ENCODE measurements at regions not wholly inside any gene's neighbourhood (a gene's known extent, or its start where the extent isn't known, plus 50 kb on each side); places are given as distances from the start of the nearest gene placed in this dataset.

DNA sequence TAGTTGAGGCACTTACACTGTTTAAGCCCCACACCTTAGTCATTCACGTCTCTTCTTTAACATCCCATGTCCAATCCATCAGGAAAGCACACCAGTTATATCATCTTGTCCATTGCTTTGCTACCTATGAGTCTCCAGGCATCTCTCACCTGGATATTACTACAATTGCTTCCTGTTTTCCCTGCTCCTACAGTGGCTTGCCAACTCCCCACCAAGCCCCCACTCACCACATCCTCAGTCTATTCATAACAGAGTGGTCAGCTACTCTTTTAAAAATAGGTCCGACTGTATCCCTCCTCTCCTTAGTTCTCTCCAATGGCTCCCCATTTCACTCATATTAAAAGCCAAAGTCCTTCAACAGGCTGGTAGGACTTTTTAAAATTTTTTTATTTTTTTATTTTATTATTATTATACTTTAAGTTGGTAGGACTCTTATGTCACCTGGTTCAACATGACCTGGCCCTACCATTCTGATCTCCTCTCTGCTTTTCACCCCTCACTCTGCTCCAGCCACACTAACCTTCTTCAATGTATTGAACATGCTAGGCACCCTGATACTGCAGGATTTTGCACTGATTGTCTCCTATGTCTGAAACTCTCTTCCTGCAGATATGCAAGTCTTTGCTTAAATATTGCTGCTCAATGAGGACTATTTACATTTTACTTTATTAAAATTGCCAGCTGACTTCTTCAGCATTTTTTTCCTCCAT, 253.2 kb downstream of the CYRIA start:
- Histone ChIP-seq H3K36me3 (ENCODE audit: control insufficient read depth in 2 of 2, insufficient read depth in 2 of 2, low read length in 1 of 2) (no peaks in the 10 kb centered on the region), H3K27me3 (ENCODE audit: control insufficient read depth in 1 of 2, insufficient read depth in 2 of 2, low read length in 2 of 2) (no peaks in the 10 kb centered on the region), H3K9me3 (ENCODE audit: control insufficient read depth in 2 of 2, insufficient read depth in 1 of 2, low read depth in 1 of 2, low read length in 1 of 2) (no peaks in the 10 kb centered on the region), H3K27ac (ENCODE audit: low read depth in 2 of 2, low read length in 1 of 2) (no peak overlapping the region), H3K4me1 (ENCODE audit: control insufficient read depth in 2 of 2, insufficient read depth in 2 of 2, low read length in 1 of 2) (no peaks in the 10 kb centered on the region), H3K4me3 (ENCODE audit: low read depth in 1 of 2, low read length in 2 of 2) (no peak overlapping the region)
- 87 to 90% methylated on average over 2 of the region's 2 CpGs for WGBS, 2 donors

GRCh38 chr2:16411788-16412187, 253.8 kb downstream of the CYRIA start:
- no peak overlapping the region for H3K27ac ChIP-seq (ENCODE audit: low read depth in 2 of 2, low read length in 1 of 2)
- H3K27me3 ChIP-seq (ENCODE audit: control insufficient read depth in 1 of 2, insufficient read depth in 2 of 2, low read length in 2 of 2): no peaks in the 10 kb centered on the region
- no peak overlapping the region for H3K4me3 ChIP-seq (ENCODE audit: low read depth in 1 of 2, low read length in 2 of 2)
- H3K9me3 ChIP-seq (ENCODE audit: control insufficient read depth in 2 of 2, insufficient read depth in 1 of 2, low read depth in 1 of 2, low read length in 1 of 2): no peaks in the 10 kb centered on the region
- no peaks in the 10 kb centered on the region for H3K4me1 ChIP-seq (ENCODE audit: control insufficient read depth in 2 of 2, insufficient read depth in 2 of 2, low read length in 1 of 2)
- WGBS, 2 donors: 91 to 93% methylated on average over 3 of the region's 3 CpGs
- H3K36me3 ChIP-seq (ENCODE audit: control insufficient read depth in 2 of 2, insufficient read depth in 2 of 2, low read length in 1 of 2): no peaks in the 10 kb centered on the region

- no peaks in the 10 kb centered on the region for H3K36me3 ChIP-seq (ENCODE audit: control insufficient read depth in 2 of 2, insufficient read depth in 2 of 2, low read length in 1 of 2)
- no peak overlapping the region for H3K27ac ChIP-seq (ENCODE audit: low read depth in 2 of 2, low read length in 1 of 2)
- no peaks in the 10 kb centered on the region for H3K9me3 ChIP-seq (ENCODE audit: control insufficient read depth in 2 of 2, insufficient read depth in 1 of 2, low read depth in 1 of 2, low read length in 1 of 2)
- 91 to 96% methylated on average over 3 of the region's 3 CpGs for WGBS, 2 donors
- no peaks in the 10 kb centered on the region for H3K27me3 ChIP-seq (ENCODE audit: control insufficient read depth in 1 of 2, insufficient read depth in 2 of 2, low read length in 2 of 2)
- no peak overlapping the region for H3K4me3 ChIP-seq (ENCODE audit: low read depth in 1 of 2, low read length in 2 of 2)
- H3K4me1 ChIP-seq (ENCODE audit: control insufficient read depth in 2 of 2, insufficient read depth in 2 of 2, low read length in 1 of 2): no peaks in the 10 kb centered on the region
These were observed 255.8 kb downstream of the CYRIA start for GRCh38 chr2:16409849-16410248.

DNA sequence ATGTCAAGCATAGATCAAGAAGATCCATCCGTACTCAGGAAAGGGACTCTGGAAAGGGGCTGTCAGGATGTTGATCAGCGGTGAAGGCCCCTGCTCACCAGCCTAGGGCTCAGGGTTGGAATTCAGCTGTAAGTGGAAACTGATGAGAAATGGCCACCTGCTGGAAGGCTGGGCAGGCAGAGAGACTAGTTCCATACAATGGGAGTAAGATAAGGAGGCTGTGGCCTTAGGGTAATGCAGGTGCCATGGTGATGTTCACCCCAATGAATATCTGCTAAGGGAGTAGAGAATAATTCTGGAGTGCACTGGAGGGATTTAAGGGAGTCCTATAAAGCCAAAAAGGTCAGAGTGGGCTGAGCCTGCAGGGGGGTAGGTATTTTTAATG, 256.6 kb downstream of the CYRIA start:
- no peaks in the 10 kb centered on the region for H3K36me3 ChIP-seq (ENCODE audit: control insufficient read depth in 2 of 2, insufficient read depth in 2 of 2, low read length in 1 of 2)
- no peaks in the 10 kb centered on the region for H3K27me3 ChIP-seq (ENCODE audit: control insufficient read depth in 1 of 2, insufficient read depth in 2 of 2, low read length in 2 of 2)
- no peaks in the 10 kb centered on the region for H3K9me3 ChIP-seq (ENCODE audit: control insufficient read depth in 2 of 2, insufficient read depth in 1 of 2, low read depth in 1 of 2, low read length in 1 of 2)
- no peaks in the 10 kb centered on the region for H3K4me1 ChIP-seq (ENCODE audit: control insufficient read depth in 2 of 2, insufficient read depth in 2 of 2, low read length in 1 of 2)
- H3K4me3 ChIP-seq (ENCODE audit: low read depth in 1 of 2, low read length in 2 of 2): no peak overlapping the region
- no peak overlapping the region for H3K27ac ChIP-seq (ENCODE audit: low read depth in 2 of 2, low read length in 1 of 2)
- WGBS, 2 donors: 68 to 92% methylated on average over 2 of the region's 2 CpGs

- no peaks in the 10 kb centered on the region for H3K36me3 ChIP-seq (ENCODE audit: control insufficient read depth in 2 of 2, insufficient read depth in 2 of 2, low read length in 1 of 2)
- WGBS, 2 donors: 68 to 70% methylated on average over 4 of the region's 4 CpGs
- H3K9me3 ChIP-seq (ENCODE audit: control insufficient read depth in 2 of 2, insufficient read depth in 1 of 2, low read depth in 1 of 2, low read length in 1 of 2): no peaks in the 10 kb centered on the region
- no peaks in the 10 kb centered on the region for H3K27me3 ChIP-seq (ENCODE audit: control insufficient read depth in 1 of 2, insufficient read depth in 2 of 2, low read length in 2 of 2)
- no peak overlapping the region for H3K27ac ChIP-seq (ENCODE audit: low read depth in 2 of 2, low read length in 1 of 2)
- H3K4me1 ChIP-seq (ENCODE audit: control insufficient read depth in 2 of 2, insufficient read depth in 2 of 2, low read length in 1 of 2): no peaks in the 10 kb centered on the region
- H3K4me3 ChIP-seq (ENCODE audit: low read depth in 1 of 2, low read length in 2 of 2): no peak overlapping the region
These were observed 257.2 kb downstream of the CYRIA start for GRCh38 chr2:16408331-16409005.

- H3K4me1 ChIP-seq (ENCODE audit: control insufficient read depth in 2 of 2, insufficient read depth in 2 of 2, low read length in 1 of 2): no peaks in the 10 kb centered on the region
- no peaks in the 10 kb centered on the region for H3K36me3 ChIP-seq (ENCODE audit: control insufficient read depth in 2 of 2, insufficient read depth in 2 of 2, low read length in 1 of 2)
- H3K27me3 ChIP-seq (ENCODE audit: control insufficient read depth in 1 of 2, insufficient read depth in 2 of 2, low read length in 2 of 2): no peaks in the 10 kb centered on the region
- H3K9me3 ChIP-seq (ENCODE audit: control insufficient read depth in 2 of 2, insufficient read depth in 1 of 2, low read depth in 1 of 2, low read length in 1 of 2): no peaks in the 10 kb centered on the region
- WGBS, 2 donors: 56 to 58% methylated on average over 10 of the region's 10 CpGs
- no peak overlapping the region for H3K27ac ChIP-seq (ENCODE audit: low read depth in 2 of 2, low read length in 1 of 2)
- H3K4me3 ChIP-seq (ENCODE audit: low read depth in 1 of 2, low read length in 2 of 2): no peak overlapping the region
These were observed 258.3 kb downstream of the CYRIA start for GRCh38 chr2:16407358-16407757.

GRCh38 chr2:16406496-16407289, 258.9 kb downstream of the CYRIA start:
- H3K27ac ChIP-seq (ENCODE audit: low read depth in 2 of 2, low read length in 1 of 2): no peak overlapping the region
- no peaks in the 10 kb centered on the region for H3K27me3 ChIP-seq (ENCODE audit: control insufficient read depth in 1 of 2, insufficient read depth in 2 of 2, low read length in 2 of 2)
- 67 to 69% methylated on average over 7 of the region's 7 CpGs for WGBS, 2 donors
- H3K4me1 ChIP-seq (ENCODE audit: control insufficient read depth in 2 of 2, insufficient read depth in 2 of 2, low read length in 1 of 2): no peaks in the 10 kb centered on the region
- H3K4me3 ChIP-seq (ENCODE audit: low read depth in 1 of 2, low read length in 2 of 2): no peak overlapping the region
- H3K9me3 ChIP-seq (ENCODE audit: control insufficient read depth in 2 of 2, insufficient read depth in 1 of 2, low read depth in 1 of 2, low read length in 1 of 2): no peaks in the 10 kb centered on the region
- no peaks in the 10 kb centered on the region for H3K36me3 ChIP-seq (ENCODE audit: control insufficient read depth in 2 of 2, insufficient read depth in 2 of 2, low read length in 1 of 2)

- Histone ChIP-seq H3K9me3 (ENCODE audit: control insufficient read depth in 2 of 2, insufficient read depth in 1 of 2, low read depth in 1 of 2, low read length in 1 of 2) (no peaks in the 10 kb centered on the region), H3K4me3 (ENCODE audit: low read depth in 1 of 2, low read length in 2 of 2) (no peak overlapping the region), H3K27me3 (ENCODE audit: control insufficient read depth in 1 of 2, insufficient read depth in 2 of 2, low read length in 2 of 2) (no peaks in the 10 kb centered on the region), H3K36me3 (ENCODE audit: control insufficient read depth in 2 of 2, insufficient read depth in 2 of 2, low read length in 1 of 2) (no peaks in the 10 kb centered on the region), H3K27ac (ENCODE audit: low read depth in 2 of 2, low read length in 1 of 2) (no peak overlapping the region), H3K4me1 (ENCODE audit: control insufficient read depth in 2 of 2, insufficient read depth in 2 of 2, low read length in 1 of 2) (no peaks in the 10 kb centered on the region)
- WGBS, 2 donors: 71 to 73% methylated on average over 3 of the region's 3 CpGs
These were observed 260.1 kb downstream of the CYRIA start for GRCh38 chr2:16405551-16405950.

DNA sequence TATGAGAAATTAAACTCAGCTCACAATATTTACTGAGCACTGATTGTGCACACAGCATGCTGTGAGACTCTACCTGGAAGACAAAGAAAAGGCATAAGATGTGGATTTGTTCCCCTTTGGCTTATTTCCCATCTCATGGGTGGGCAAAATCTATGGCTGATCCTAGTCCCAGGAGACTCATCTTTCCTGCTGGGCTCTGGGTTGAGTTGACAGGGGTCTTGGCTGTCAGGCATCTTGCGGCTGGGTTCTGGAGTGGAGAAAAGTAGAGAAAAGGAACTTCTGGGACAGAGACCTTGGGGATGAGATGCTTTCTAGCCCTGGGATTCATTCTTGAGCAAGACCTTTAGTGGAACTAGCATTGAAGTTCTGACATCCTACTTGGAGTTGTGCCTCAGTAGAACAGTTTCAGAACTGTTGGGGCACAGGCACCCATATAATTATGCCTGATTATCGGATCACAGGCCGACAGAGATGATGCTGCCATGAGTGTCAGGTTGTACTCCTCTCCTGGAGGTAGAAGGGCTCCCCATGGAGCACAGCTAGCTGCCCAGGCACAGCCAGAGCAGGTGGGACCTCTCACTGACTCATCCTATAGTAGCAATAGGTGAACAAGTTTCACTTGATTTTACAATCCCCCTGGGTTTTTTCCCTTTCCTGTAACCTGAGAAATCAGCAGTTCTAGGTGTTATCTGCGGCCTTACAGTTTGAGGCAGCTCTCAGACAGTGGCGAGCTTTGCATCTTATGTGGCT, 260.9 kb downstream of the CYRIA start:
- WGBS, 2 donors: 69 to 89% methylated on average over 5 of the region's 5 CpGs
- no peaks in the 10 kb centered on the region for H3K36me3 ChIP-seq (ENCODE audit: control insufficient read depth in 2 of 2, insufficient read depth in 2 of 2, low read length in 1 of 2)
- H3K4me1 ChIP-seq (ENCODE audit: control insufficient read depth in 2 of 2, insufficient read depth in 2 of 2, low read length in 1 of 2): no peaks in the 10 kb centered on the region
- H3K27me3 ChIP-seq (ENCODE audit: control insufficient read depth in 1 of 2, insufficient read depth in 2 of 2, low read length in 2 of 2): no peaks in the 10 kb centered on the region
- no peak overlapping the region for H3K4me3 ChIP-seq (ENCODE audit: low read depth in 1 of 2, low read length in 2 of 2)
- H3K9me3 ChIP-seq (ENCODE audit: control insufficient read depth in 2 of 2, insufficient read depth in 1 of 2, low read depth in 1 of 2, low read length in 1 of 2): no peaks in the 10 kb centered on the region
- H3K27ac ChIP-seq (ENCODE audit: low read depth in 2 of 2, low read length in 1 of 2): no peak overlapping the region

All from esophagus (tissue), 2 donors.